GM19351 (cell line): ENCODE measurements at regions not wholly inside any gene's neighbourhood (a gene's known extent, or its start where the extent isn't known, plus 50 kb on each side); places are given as distances from the start of the nearest gene placed in this dataset.

Experiments used
- ATAC-seq: cut with Tn5 transposase; IDR thresholded peaks from one replicate; pipeline ENCODE4 v1.9.1; 2021; ENCODE audit warnings: mild to moderate bottlenecking, moderate library complexity; ENCODE audit not compliant: unreplicated experiment

DNA sequence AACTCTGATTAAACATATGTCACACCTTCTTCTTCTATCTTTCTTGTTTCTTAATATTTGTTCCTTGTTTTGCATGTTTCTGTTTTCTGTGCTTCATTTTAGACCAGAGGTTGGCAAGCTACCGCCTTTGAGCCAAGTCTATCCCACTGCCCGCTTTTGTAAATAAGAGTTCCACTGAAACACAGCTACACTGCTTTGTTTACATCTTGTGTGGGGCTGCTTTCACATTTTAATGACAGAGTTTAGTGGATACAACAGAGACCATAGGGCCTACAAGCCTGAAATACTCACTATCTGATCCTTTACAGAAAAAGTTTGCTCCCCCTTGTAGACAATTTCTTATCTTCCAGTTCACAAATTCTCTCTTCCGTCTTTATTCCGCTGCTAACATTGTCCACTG lies 109.4 kb upstream of the SPACA1 start:
- ATAC-seq, result no peak

DNA sequence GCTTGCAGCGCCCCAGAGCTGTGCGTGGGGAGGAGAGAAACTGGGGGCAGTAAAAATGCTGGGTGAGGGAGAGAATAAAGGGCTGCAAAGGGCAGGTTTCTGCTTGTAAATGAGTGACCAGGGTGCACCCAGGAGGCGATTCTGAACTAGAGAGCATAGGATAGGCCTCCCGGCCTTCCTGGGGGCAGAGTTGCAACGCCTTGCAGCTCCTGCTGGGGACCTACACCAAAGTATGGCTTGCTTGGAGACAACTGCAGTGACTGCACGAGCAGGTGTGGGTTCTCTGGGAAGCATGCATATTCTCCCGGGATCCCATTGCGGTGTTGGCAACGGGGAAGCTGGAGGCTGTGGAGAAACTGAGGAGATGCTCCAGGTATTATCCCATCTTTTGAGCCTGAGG lies 111.6 kb upstream of the SPACA1 start:
- ATAC-seq, result no peak

DNA sequence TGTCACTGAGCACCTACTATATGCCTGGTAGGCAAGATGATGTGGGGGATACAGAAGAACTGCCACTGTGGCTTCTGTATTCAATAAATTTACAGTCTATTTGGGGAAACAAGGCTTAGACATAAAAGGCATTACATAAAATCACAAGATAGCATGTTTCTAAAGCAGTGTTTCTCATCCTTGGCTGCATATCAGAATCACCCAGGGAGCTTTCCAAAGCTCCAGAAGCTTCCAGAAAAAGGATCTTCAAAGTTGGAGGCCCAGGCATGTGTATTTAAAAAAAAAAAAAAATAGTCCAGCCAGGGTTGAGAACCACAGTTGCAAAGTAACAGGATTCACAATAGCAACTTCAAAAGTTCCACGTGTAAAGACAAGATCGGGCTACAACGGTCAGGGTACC lies 112.4 kb upstream of the SPACA1 start:
- no peak for ATAC-seq

DNA sequence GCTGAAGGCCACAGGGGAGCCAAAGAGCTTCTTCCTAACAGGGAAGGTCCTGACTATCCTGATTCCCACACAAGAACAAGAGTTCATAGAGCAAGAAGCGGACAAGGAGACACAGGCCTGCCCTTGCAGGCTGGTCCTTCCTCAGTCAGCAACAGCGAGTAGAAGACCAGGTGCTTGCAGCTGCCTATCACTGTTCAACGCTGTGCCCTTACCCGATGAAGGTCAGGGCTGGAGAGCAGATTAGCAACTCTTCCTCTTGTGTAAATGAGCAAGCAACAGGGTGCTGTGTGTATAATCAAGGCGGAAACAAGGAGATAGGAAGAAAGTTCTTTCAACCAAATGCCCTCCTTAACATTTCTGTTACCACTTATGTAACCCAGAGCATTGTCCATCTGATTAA lies 115.3 kb upstream of the SPACA1 start:
- no peak for ATAC-seq

DNA sequence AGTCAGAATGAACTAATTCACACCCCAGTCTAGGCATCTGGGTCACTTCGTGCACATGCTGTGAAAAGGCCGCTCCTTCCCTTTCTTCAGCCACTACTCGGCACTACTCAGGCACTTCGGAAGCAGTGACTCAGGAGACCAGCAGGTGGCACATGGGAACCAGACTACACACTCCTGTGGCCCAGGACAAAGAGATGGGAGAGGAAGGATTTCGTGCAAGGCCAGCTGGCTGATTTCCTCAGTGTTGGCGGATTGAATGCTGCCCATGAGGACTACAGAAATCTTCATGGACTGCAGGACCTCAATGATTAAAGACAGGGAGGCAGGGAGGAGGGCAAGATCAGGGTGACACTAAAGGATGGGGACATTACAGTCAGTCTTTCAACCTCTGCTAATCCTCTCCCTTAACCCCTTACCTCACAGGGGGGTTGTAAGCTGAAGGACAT lies 117.8 kb upstream of the SPACA1 start:
- ATAC-seq, result peak; percentile 65

DNA sequence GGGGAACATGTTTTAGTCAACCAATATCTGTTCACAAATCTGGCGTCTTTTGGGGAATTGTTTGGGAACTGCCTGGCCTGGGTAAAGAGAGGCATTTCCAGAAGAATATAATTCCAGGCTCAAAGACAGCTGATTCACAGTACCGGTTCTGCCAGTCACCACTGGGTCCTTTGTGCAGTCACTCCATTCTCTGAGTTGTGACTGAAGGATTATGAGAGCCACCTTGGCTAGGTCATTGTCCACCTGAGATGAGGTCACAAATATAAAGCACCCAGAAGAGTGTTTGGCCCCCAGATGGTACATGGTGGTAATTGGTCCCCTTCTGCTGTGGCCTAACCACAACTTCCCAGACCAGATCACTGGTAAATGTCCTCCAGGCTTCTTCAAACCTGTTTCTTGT lies 121.0 kb upstream of the SPACA1 start:
- ATAC-seq, result no peak

DNA sequence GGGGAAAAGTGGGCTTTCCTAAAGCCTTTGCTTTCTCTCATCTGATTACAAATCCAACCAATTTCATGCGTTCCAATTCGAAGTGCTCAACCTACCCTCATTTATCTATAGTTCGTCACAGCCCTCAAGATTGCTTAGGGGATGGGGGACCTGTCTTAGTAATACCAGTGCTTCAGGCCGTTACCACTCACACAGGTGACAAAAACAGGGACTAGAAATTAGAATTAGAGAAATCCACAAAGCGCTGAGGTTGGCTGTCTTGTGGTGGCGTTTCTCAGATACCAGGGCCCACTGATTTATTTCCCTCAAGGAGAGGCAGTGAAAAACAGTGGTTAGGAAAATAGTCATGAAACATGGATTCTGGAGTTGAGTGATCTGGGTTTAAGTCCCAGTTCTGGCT lies 121.6 kb upstream of the SPACA1 start:
- ATAC-seq, result no peak

DNA sequence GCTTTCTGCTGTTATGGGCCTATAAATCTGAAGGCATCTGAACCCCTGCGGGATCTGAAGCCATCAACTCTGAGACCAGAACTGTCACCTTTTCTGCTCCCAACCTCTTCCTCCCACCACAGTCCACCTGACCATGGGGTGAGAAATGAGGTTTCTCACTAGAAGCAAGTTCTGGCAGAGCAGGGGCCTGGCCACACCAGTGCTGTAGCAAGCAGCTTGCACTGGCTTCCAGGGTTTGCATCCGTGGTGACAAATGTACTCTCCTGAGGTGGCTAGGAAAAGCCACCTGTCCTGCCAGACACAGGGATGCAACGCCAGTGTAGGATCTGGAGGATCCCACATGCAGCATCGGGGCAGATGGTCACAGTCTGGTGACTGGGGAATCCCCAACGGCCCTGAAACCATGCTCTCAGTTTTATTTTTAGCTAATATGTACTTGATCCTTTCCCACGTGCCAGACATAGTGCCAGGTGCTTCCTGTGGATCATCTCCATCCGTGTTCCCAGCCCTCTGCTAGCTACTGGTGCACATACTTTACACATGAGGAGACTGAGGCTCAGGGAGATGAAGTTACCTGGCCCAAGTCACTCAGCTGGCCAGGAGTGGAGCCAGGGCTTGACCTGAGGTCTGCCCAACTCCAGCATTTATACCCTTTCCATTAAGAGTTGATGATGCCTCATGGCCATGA lies 122.1 kb upstream of the SPACA1 start:
- ATAC-seq, result peak; percentile 53

DNA sequence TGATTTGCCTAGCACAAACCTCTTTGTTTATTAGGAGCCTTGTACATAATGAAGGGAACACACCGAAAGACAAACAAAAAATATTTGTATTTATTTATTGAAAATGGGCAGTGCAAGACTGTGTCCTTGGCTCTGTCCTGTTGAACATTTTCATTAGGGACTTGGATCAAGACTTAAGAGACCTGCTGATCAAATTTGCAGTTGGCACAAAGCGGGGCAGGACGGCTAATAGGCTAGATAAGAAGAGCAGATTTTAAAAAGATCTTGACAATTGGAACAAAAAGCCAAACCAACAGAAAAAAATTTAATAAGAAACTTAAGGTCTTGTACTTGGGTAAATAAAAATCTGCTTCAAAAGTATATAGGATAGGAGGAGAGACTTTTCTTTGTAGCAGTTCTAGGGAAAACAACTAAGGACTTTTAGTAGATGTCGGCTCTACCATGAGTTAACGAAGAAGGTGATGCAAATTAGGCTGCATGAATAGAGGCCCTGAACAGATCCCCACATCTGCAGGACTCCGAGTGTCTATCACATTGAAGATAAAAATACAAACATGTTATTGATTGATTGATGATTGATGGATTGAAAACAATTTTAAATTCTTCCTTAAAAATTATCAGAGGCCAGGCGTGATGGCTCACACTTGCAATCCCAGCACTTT lies 124.1 kb upstream of the SPACA1 start:
- ATAC-seq, result no peak

DNA sequence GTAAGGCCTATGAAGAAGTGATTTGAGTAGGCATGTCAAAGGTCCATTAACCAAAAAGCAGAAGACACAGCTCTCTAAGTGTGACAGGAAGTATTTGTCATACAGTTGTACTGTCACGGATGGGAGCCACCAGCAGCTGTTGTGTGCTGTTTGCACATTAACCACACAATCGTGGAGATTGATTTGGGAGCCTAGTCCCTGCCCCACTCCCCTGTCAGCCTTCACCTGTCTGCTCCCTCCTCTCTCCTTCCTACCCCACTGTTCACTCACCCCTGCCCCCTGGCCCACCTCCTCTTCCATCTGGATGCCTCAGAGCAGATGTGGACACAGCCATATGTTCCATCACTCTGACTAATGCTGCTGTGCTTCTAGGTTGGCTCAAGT lies 124.7 kb upstream of the SPACA1 start:
- ATAC-seq, result peak; percentile 74

DNA sequence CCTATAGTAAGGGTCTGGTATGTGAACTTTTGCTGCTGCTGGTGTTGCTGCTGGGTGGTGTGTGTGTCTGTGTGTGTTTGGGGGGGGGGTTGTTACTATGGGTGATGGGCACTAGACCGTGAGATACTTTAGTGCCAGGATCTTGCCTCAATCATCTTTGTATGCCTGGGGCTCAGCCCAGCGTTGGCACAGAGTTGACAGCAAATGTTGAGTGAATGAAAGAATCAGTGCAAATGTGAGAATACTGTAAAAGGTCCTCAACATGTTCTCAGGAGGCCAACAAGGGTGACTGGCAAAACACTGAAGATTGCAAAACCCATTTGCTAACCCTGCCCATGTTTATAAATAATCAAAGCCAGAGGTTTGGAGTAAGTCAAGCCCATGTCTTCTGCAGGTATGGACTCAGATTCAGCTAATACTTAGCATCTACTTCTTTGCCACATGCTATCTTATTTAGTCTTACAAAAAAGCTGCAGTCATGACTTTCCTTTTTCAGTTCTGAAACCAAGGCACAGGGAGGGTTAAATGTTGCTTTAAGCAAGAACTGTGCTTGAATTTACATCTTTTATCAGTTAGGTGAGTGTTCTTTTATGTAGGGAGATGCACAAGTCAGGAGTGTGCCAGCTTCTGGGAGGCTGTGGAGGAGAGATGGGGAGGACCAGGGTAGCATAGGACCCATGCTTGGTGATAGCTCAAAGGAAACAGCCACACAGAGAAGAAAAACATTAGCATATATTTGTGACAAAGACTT lies 125.3 kb upstream of the SPACA1 start:
- ATAC-seq, result peak; percentile 22

DNA sequence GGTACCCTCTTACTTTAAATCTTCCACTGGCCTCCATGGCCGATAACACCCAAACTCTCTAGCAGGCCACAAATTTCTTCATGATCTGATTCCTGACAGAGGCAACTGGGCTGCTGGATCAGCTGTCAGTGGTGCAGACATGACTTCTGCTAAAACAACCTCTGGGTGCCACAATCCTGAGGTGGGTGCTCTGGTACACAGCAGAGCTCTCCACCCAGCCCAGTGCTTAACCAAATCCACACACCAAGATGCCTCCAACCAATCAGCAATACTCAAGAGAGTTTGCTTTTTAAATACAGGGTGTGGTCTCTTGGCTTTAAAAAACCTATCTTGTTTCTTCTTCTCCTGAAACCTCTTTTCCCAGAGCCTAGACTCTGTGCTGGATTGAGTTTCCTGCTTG lies 126.6 kb upstream of the SPACA1 start:
- no peak for ATAC-seq

DNA sequence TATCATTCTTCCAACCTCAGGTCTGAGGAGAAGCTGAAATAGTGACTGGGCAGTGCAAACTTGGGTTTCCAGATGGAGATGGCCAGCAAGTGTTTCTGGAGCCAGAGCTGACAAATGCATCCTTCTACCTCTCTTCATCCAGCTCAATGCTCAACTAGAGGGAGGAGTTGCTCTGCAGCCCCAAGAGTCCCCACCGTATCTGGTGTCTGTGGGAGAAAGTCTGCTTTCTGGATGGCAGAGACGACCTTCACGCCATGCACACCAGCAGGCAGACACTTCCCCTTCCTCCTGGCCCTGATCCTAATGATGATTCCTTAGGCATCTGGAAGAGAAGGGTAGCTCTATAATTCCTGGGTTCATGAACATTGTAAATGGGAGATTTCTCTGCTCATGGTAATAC lies 127.4 kb upstream of the SPACA1 start:
- ATAC-seq, result no peak

DNA sequence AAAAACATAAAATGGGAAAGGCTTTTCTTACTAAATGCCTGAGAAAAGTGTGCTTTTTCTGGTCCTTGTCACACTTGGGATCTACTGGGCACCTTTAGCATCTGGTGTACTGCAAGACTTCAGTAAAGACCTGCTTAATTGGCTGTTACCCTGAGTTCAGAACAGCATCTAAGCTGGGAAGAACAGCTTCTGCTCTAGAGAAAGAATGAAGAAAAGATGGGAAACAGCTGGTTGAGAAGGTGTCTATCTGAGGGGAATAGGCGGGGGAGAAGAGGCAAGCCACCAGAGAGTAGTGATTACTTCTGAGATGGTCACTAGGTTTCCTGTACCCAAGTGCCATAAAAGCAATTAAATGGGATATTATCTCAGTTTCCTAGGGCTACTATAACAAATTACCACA lies 128.2 kb upstream of the SPACA1 start:
- no peak for ATAC-seq

DNA sequence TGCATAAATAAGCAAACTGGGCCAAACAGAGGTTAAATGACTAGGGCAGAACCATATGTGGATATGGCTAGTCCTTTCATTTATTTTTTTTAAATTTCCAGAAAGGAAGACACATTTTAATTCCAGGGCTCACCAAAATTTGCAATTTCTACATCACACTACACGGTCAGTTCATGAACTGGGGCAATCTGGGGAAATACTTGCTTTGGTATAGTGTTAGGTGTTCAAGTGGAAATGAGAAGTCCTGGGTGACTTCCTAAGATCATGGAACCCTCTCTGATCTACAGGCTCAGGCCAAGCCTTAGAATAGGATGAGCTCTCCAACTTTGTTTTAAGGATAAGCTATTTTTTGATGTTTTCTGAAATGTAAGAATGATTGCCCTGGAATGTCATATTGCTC lies 128.6 kb upstream of the SPACA1 start:
- ATAC-seq, result no peak

DNA sequence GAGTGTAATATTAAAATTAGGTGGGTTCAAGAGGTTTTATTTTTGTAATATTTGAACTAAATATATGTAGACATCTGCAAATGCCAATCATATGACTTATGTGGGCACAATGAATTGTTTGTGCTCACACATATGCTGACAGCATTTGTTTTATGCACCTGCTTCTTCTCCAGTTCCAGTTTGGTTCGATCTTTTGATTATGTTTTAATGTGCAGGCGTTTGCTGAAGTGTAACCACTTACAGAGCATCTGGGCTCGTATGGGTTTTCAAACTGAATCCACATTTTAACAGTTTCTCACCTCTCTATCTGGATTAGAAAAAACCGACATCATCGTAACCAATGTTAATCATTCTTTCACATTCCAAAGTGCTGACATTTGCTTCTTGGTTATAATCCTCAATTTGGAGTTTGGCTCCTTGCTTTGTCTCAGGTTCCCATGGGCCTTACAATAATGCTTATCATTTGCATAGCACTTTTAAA lies 129.1 kb upstream of the SPACA1 start:
- no peak for ATAC-seq

DNA sequence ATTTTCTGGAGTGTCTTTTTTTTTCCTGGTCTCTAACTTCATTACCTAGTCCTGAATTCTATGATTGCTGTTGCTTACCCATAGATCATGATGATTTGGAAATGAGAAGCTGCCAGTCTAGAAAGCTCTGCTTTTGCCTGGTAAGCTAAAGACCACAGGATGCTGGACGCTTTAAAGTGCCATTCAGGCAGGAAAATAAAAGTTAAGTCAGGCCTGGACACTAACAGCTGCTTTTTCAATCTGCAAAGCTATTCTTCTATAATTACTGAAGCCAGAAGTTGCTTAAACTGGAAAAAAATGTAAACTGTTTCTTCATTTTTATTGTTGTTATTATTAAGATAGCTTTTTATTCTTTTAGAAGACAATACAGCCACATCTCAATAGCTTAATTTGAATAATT lies 129.8 kb upstream of the SPACA1 start:
- ATAC-seq, result no peak

DNA sequence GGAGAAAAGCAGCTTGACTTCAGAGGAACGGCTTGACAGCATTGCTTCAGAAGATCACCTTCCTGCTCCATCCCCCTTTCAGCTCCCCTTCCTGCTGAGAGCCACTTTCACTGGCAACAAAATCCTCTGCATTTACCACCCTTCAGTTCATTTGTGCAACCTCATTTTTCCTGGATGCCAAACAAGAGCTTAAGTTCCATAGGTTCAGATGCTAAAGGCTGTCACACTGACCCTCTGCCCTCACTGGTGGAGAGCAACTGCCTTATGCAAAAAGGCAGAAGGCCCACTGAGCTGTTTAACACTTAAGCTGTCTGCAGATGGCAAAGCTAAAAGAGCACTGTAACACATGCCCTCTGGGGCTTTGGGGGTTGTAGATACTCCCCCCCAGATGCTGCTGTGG lies 131.2 kb upstream of the SPACA1 start:
- ATAC-seq, result no peak

DNA sequence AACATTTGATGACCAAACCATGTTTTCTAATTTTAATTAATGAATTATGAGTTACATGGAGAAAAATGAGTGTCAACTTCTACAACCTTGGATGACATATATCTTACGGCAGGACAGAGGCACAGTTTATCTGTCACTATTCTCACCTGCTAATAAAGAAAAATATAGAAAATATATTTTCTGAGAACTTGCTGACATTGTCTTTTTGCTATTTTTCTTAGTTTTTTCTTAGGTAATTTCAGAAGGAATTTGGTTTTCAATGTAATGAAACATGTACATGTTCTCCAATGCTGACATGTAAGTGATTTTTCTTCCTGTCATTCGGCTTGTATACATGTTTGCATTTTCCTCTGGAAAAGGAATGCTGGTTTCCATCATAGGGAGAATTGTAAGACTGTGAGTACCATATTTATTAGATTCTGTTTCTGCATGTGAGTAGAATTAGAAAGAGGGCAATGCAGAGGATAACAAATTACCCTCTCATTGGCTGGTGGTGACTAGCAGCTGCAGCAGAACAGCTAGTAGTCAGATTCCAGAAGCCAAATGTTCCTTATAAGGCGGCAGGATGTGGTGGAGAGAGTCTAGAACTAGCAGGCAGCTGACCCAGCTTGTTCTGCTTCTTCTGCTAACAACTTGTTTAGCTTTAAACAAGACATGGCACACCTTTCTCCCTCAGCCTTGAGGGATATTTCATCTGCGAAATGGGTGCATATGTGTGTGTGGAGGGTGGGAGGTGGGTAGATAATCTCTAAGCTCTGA lies 132.8 kb upstream of the SPACA1 start:
- no peak for ATAC-seq

DNA sequence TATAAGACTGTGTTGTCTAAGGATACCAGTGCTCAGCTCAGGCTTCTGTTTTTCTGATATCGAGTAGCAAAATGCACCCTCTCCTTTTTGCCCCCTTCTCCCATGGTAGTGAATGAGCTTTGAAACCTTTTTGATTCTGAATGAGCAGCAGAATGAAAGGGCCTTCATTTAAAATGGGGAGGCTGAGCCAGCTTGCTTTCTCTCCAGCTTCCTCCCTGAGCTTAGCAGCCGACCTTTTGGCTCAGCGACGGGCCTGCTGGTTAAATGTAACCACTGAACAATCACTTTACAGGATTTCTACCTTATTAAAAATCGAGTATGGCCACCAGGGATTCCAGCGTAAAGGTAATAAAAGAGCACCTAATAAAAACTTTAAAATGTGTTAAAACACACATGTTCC lies 133.7 kb upstream of the SPACA1 start:
- ATAC-seq, result no peak

DNA sequence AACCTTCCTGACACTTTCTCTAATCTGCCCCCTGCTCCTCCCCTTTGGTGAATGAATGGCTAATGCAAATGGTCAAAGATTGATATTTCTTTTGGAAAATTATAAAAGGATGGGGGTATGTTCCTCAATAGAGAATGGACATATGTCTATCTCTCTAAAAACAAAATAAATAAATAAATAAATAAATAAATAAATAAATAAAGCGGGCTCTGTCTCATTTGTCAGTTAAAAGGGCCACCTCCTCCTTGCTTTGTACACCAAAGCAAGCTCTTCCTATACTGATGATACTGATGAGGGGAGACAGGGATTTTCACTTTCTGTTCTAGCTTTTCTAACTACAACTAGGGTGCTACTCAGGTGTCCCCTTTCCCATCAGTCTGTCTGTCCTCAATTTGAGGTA lies 135.5 kb upstream of the SPACA1 start:
- ATAC-seq, result no peak
